D721Med (cell line): ENCODE measurements at regions not wholly inside any gene's neighbourhood (a gene's known extent, or its start where the extent isn't known, plus 50 kb on each side); places are given as distances from the start of the nearest gene placed in this dataset.
"Not testable (repeated sequence)": the region's sequence is repeated elsewhere in the genome, so short reads cannot be mapped to it uniquely, and the experiment has no call there.

Experiments used
- DNase-seq: peaks from one replicate; pipeline ENCODE4 v3.0.0; 2011; ENCODE audit warnings: low spot score; ENCODE audit not compliant: insufficient read length
- FAIRE-seq: peaks from 2 replicates; lab custom pipeline; 2011; peaks lifted over from hg19 to GRCh38; lab: Jason Lieb, UNC
- TF ChIP-seq, protein P1 (sequence below): IDR thresholded peaks from 2 replicates; pipeline ENCODE4 v1.5.1; 2012; ENCODE audit warnings: mild to moderate bottlenecking, control low read depth; ENCODE audit not compliant: insufficient read depth; ENCODE audit errors: missing control alignments

DNA sequence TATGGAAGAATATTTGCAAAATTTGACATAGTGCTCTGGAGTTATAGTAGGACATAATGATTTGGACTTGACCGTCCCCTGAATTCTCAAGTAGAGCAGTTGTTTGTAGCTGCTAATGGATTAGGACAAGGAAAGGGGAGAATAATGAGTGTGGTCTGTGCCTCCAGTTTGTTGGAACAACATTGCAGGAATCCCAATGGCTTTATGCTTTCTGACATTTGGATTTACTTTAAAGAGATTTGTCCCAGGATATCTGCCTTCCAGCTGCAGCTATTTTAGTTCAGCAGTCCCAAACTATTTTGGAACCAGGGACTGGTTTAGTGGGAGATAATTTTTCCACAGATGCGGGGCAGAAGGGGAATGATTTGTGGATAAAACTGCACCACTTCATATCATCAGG lies 648.2 kb downstream of the SLCO4C1 start:
- no peak for FAIRE-seq

DNA sequence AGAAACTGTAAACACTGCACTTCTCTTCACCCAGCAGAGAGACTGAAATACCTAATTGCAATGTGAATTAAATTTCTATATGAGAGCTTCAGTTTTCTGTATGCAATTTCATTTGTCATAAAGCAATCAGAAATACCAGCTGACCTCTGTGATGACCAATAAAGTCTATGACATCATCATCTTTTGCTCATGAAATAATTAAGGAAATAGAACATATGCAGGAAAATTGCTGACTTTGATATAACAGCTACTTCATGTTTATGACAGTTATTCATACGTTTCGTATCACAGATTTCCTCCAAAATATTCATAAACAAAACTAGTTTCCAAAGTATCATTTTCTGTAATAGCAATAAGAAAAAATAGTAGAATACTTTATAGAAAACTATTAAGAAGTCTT lies 652.3 kb downstream of the SLCO4C1 start:
- no peak for FAIRE-seq

More for the DNA sequence above, 648.2 kb downstream of the SLCO4C1 start:
- DNase-seq = no peak
- TF ChIP-seq, protein P1, sequence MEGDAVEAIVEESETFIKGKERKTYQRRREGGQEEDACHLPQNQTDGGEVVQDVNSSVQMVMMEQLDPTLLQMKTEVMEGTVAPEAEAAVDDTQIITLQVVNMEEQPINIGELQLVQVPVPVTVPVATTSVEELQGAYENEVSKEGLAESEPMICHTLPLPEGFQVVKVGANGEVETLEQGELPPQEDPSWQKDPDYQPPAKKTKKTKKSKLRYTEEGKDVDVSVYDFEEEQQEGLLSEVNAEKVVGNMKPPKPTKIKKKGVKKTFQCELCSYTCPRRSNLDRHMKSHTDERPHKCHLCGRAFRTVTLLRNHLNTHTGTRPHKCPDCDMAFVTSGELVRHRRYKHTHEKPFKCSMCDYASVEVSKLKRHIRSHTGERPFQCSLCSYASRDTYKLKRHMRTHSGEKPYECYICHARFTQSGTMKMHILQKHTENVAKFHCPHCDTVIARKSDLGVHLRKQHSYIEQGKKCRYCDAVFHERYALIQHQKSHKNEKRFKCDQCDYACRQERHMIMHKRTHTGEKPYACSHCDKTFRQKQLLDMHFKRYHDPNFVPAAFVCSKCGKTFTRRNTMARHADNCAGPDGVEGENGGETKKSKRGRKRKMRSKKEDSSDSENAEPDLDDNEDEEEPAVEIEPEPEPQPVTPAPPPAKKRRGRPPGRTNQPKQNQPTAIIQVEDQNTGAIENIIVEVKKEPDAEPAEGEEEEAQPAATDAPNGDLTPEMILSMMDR = no peak

DNA sequence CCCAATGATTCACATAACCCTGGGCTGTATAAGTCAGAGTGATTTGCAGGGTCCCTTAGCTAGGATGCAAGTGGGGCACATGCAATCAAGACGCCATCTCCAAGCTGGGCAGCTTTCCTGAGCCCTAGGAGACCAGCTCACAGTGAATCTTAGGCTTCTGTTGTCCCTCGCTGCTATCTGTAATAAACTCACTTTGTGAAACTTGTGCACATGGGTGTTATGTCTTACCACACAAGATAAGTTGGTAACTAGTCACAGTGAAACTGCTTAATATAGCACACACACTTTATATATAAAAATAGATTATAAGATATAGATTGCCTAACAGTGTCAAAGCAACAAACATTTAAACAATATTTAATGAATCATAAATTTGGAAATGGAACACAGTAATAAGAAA lies 658.5 kb downstream of the SLCO4C1 start:
- TF ChIP-seq, protein P1 = no peak
- FAIRE-seq (no peak), DNase-seq (no peak)

More for the DNA sequence above, 652.3 kb downstream of the SLCO4C1 start:
- TF ChIP-seq, protein P1 = no peak
- no peak for DNase-seq

DNA sequence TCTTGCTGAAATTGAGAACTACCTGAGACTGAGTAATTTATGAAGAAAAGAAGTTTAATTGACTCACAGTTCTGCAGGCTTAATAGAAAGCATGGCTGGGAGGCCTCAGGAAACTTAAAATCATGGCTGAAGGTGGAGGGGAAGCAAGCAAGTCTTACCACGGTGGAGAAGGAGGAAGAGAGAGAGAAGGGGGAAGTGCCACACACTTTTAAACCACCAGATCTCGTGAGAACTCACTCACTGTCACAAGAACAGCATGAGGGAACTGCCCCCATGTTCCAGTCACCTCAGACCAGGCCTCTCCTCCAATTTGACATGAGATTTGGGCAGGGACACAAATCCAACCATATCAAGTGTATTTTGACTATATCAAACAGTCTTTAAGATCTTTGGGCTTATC lies 668.3 kb downstream of the SLCO4C1 start:
- FAIRE-seq, DNase-seq: not testable (repeated sequence)

DNA sequence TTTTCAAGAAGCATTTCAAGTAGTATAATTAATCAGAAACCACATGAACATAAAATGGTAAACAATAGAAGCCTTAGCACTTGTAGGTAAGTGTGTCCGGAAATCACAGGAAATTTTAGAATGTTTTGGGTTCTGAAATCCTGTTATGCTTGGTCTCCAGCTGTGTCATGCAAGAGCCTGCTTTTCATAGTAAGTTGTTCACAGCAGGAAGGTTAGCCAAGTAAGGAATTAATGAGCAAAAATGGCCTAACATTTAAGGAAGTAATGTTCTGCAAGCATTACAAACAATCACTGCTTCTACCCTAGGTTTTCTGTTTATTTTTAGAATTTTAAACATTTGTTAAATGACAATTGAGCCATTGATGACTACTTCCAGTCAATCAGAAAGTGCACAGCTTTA lies 669.5 kb downstream of the SLCO4C1 start:
- DNase-seq = no peak
- TF ChIP-seq, protein P1 = no peak
- no peak for FAIRE-seq

DNA sequence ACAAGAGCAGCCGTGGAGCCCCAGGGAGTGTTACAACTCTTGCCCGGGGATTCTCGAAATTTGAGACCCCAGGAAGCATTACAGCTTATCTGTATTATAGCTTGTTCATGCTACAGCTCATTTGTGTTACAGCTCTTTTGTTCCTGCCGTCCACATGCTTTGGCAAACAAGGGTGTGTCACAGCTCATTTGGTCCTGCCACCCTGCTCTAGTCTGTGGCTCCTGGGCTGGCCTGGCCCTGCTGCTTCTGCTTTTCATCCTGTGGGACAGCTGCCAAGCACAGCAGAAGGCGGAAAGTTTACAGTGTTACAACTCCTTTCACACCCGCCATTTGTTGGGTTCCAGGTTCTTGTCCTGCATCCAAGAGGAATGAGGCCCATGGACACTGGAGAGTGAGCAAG lies 685.0 kb downstream of the SLCO4C1 start:
- TF ChIP-seq, protein P1 = no peak
- FAIRE-seq (no peak), DNase-seq (no peak)

DNA sequence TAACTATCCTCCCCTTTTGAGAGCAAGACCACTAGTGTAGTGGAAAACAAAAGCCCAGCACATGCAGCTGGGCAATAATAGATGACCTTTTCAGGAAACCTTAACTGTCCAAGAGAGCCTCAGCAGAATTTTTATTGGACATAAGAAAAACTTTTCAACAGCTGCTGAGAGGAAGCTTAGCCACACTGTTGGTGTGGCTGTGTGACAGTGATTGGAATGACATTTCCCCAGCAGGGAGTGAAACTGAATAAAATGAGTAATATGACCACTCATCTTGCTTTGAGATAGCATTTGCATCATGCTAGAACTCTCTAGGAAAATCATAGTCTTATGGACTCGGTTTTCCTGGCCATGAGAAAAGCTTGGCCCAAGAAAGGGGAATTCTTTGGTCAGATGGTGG lies 687.8 kb downstream of the SLCO4C1 start:
- DNase-seq (no peak), FAIRE-seq (no peak)
- TF ChIP-seq, protein P1 = no peak

DNA sequence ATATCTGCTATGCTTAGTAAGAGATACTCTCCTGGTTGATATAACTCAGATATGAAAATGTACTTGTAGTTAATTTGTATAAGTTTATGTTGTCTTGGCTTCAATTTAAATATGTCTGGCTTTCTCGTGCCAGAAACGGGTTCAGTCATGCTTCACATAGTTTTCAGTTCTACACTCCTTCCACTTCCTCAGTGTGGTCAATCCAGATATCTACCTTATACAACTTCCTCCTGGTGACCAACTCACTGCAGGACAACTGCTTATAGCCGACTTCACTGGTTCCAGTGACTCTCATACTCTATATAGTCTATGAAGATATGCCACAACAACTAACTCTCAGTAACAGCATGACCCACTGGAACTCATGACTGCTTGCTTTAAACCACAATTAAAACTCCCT lies 690.4 kb downstream of the SLCO4C1 start:
- TF ChIP-seq, protein P1 = no peak
- DNase-seq = no peak
- FAIRE-seq = no peak
